Choroid plexus epithelial cell (primary cell): ENCODE measurements at regions not wholly inside any gene's neighbourhood (a gene's known extent, or its start where the extent isn't known, plus 50 kb on each side); places are given as distances from the start of the nearest gene placed in this dataset.

Experiments used
- DNase-seq: peaks from one replicate; pipeline ENCODE4 v3.0.0-alpha.2; 2010; ENCODE audit warnings: low read depth
- H3K4me3 ChIP-seq: 2 replicates; pipeline ENCODE4 v1.5.1; 2011; ENCODE audit warnings: low read depth, mild to moderate bottlenecking, control low read depth, low read length, moderate library complexity
- TF ChIP-seq, protein P1 (sequence below): conservative IDR thresholded peaks from 2 replicates; pipeline ENCODE4 v1.5.1; 2011; ENCODE audit warnings: low read depth, mild to moderate bottlenecking, control low read depth, inconsistent platforms, low read length, moderate library complexity

- TF ChIP-seq, protein P1, sequence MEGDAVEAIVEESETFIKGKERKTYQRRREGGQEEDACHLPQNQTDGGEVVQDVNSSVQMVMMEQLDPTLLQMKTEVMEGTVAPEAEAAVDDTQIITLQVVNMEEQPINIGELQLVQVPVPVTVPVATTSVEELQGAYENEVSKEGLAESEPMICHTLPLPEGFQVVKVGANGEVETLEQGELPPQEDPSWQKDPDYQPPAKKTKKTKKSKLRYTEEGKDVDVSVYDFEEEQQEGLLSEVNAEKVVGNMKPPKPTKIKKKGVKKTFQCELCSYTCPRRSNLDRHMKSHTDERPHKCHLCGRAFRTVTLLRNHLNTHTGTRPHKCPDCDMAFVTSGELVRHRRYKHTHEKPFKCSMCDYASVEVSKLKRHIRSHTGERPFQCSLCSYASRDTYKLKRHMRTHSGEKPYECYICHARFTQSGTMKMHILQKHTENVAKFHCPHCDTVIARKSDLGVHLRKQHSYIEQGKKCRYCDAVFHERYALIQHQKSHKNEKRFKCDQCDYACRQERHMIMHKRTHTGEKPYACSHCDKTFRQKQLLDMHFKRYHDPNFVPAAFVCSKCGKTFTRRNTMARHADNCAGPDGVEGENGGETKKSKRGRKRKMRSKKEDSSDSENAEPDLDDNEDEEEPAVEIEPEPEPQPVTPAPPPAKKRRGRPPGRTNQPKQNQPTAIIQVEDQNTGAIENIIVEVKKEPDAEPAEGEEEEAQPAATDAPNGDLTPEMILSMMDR: no peak
- H3K4me3 ChIP-seq: no peak overlapping the region
- DNase-seq: no peak
These were observed 651.3 kb upstream of the ARID1B start for GRCh38 chr6:156125844-156126243.

DNA sequence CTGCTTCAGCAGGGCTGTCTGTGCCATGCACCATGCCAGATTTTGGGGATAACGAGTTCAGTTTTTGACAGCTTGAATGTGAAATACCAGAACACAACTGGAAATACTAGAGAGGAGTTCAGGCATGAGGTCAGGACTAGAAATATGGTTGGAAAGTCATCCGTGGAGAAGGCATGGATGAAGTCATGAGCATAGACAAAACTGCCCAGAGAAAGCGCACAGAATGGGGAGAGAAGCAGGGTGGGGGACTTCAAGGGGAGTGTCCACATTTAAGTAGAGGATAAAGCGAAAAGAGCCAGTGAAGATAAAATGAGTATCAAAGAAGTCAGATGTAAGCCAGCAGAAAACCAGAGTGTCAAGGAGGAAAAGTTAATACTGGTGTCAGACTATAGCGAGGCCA lies 653.4 kb upstream of the ARID1B start:
- no peak for DNase-seq
- TF ChIP-seq, protein P1: no peak
- H3K4me3 ChIP-seq: no peak overlapping the region

DNA sequence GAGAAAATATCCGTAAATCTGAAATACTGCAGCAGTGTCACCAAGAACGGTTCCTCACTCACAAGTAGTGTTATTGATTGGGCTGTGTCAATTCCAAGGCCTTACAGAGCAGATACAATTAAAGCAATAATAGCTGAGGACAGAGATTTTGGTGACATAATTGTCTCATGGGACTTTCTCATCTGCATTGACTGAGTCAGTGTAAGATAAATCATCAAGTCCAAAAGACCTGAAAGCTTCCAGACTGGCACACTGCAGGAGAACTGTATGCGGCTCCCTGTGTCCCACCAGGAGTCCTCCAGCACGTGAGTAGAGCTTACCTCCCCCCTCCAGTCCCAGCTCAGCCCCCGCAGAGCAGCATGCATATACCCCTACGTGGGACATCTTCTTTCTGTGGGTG lies 655.2 kb upstream of the ARID1B start:
- TF ChIP-seq, protein P1: no peak
- no peak overlapping the region for H3K4me3 ChIP-seq
- DNase-seq: no peak

- TF ChIP-seq, protein P1: no peak
- no peak overlapping the region for H3K4me3 ChIP-seq
- no peak for DNase-seq
These were observed 658.9 kb upstream of the NOX3 start for GRCh38 chr6:156114541-156114940.

- H3K4me3 ChIP-seq: no peak overlapping the region
These were observed 658.0 kb upstream of the NOX3 start for GRCh38 chr6:156113631-156114030.

GRCh38 chr6:156111913-156112312 lies 656.3 kb upstream of the NOX3 start:
- no peak for DNase-seq
- TF ChIP-seq, protein P1: no peak
- H3K4me3 ChIP-seq: no peak overlapping the region

More at GRCh38 chr6:156113631-156114030, 658.0 kb upstream of the NOX3 start:
- DNase-seq: no peak
- TF ChIP-seq, protein P1: no peak

DNA sequence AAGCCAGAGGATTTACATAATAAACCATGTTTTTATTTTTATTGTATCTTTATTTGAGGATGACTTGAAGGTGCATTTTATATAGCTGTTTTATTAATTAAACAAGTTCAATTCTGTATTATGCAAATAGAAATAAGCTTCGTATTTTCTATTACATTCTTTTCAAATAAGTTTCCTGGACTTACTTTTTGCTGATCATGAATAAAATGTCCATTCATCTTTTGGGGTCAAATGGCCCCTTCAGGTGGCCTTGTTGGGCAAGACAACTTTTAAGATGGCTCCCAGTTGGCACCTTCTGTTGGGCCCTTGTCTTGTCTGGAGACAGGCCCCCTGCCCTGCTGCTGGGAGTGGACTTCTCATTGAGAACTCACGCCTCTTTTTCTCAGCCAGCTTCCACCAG lies 654.6 kb upstream of the NOX3 start:
- no peak overlapping the region for H3K4me3 ChIP-seq
- no peak for DNase-seq
- TF ChIP-seq, protein P1: no peak
